ENCODE measurements at regions not wholly inside any gene's neighbourhood (a gene's known extent, or its start where the extent isn't known, plus 50 kb on each side); places are given as distances from the start of the nearest gene placed in this dataset.

DNA sequence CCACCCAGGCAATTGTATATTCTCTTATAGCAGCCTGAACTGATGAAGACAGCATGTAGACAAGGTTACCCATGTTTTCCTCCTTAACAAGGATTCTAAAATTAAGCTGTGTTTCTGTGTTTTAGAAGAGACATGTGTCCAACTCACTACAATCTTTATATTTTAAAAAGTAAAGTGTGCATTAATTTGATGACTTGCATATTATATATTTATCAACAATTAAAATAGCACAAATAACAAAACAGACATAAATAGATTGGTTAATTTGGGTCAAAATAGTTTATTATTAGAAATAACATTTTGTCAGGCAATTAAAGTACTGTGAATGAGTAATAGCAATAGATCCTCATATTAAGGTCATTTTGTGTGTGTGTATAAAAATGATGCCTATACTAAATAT lies 357.1 kb downstream of the PDGFC start:
- TF ChIP-seq EZH2phosphoT487 (IDR thresholded peaks at IDR 0.05; ENCODE audit: unreplicated experiment) (no peak), POLR2AphosphoS5 (IDR thresholded peaks at IDR 0.05; ENCODE audit: low read depth) (no peak), EZH2 (IDR thresholded peaks at IDR 0.05; ENCODE audit: low read depth, unreplicated experiment) (no peak), ZNF331 (CRISPR knock-in tag; IDR thresholded peaks at IDR 0.05; ENCODE audit: low read depth) (no peak), CREB1 (CRISPR knock-in tag; IDR thresholded peaks at IDR 0.05; ENCODE audit: low read depth) (no peak), JUNB (IDR thresholded peaks at IDR 0.05; ENCODE audit: unreplicated experiment) (no peak)
- TF ChIP-seq, protein P1, sequence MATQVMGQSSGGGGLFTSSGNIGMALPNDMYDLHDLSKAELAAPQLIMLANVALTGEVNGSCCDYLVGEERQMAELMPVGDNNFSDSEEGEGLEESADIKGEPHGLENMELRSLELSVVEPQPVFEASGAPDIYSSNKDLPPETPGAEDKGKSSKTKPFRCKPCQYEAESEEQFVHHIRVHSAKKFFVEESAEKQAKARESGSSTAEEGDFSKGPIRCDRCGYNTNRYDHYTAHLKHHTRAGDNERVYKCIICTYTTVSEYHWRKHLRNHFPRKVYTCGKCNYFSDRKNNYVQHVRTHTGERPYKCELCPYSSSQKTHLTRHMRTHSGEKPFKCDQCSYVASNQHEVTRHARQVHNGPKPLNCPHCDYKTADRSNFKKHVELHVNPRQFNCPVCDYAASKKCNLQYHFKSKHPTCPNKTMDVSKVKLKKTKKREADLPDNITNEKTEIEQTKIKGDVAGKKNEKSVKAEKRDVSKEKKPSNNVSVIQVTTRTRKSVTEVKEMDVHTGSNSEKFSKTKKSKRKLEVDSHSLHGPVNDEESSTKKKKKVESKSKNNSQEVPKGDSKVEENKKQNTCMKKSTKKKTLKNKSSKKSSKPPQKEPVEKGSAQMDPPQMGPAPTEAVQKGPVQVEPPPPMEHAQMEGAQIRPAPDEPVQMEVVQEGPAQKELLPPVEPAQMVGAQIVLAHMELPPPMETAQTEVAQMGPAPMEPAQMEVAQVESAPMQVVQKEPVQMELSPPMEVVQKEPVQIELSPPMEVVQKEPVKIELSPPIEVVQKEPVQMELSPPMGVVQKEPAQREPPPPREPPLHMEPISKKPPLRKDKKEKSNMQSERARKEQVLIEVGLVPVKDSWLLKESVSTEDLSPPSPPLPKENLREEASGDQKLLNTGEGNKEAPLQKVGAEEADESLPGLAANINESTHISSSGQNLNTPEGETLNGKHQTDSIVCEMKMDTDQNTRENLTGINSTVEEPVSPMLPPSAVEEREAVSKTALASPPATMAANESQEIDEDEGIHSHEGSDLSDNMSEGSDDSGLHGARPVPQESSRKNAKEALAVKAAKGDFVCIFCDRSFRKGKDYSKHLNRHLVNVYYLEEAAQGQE (IDR thresholded peaks at IDR 0.05; ENCODE audit: unreplicated experiment), result no peak
- TF ChIP-seq, protein P2, sequence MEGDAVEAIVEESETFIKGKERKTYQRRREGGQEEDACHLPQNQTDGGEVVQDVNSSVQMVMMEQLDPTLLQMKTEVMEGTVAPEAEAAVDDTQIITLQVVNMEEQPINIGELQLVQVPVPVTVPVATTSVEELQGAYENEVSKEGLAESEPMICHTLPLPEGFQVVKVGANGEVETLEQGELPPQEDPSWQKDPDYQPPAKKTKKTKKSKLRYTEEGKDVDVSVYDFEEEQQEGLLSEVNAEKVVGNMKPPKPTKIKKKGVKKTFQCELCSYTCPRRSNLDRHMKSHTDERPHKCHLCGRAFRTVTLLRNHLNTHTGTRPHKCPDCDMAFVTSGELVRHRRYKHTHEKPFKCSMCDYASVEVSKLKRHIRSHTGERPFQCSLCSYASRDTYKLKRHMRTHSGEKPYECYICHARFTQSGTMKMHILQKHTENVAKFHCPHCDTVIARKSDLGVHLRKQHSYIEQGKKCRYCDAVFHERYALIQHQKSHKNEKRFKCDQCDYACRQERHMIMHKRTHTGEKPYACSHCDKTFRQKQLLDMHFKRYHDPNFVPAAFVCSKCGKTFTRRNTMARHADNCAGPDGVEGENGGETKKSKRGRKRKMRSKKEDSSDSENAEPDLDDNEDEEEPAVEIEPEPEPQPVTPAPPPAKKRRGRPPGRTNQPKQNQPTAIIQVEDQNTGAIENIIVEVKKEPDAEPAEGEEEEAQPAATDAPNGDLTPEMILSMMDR (conservative IDR thresholded peaks at IDR 0.05; ENCODE audit: low read depth in 2 of 2), result no peak
- TF ChIP-seq, protein P3, sequence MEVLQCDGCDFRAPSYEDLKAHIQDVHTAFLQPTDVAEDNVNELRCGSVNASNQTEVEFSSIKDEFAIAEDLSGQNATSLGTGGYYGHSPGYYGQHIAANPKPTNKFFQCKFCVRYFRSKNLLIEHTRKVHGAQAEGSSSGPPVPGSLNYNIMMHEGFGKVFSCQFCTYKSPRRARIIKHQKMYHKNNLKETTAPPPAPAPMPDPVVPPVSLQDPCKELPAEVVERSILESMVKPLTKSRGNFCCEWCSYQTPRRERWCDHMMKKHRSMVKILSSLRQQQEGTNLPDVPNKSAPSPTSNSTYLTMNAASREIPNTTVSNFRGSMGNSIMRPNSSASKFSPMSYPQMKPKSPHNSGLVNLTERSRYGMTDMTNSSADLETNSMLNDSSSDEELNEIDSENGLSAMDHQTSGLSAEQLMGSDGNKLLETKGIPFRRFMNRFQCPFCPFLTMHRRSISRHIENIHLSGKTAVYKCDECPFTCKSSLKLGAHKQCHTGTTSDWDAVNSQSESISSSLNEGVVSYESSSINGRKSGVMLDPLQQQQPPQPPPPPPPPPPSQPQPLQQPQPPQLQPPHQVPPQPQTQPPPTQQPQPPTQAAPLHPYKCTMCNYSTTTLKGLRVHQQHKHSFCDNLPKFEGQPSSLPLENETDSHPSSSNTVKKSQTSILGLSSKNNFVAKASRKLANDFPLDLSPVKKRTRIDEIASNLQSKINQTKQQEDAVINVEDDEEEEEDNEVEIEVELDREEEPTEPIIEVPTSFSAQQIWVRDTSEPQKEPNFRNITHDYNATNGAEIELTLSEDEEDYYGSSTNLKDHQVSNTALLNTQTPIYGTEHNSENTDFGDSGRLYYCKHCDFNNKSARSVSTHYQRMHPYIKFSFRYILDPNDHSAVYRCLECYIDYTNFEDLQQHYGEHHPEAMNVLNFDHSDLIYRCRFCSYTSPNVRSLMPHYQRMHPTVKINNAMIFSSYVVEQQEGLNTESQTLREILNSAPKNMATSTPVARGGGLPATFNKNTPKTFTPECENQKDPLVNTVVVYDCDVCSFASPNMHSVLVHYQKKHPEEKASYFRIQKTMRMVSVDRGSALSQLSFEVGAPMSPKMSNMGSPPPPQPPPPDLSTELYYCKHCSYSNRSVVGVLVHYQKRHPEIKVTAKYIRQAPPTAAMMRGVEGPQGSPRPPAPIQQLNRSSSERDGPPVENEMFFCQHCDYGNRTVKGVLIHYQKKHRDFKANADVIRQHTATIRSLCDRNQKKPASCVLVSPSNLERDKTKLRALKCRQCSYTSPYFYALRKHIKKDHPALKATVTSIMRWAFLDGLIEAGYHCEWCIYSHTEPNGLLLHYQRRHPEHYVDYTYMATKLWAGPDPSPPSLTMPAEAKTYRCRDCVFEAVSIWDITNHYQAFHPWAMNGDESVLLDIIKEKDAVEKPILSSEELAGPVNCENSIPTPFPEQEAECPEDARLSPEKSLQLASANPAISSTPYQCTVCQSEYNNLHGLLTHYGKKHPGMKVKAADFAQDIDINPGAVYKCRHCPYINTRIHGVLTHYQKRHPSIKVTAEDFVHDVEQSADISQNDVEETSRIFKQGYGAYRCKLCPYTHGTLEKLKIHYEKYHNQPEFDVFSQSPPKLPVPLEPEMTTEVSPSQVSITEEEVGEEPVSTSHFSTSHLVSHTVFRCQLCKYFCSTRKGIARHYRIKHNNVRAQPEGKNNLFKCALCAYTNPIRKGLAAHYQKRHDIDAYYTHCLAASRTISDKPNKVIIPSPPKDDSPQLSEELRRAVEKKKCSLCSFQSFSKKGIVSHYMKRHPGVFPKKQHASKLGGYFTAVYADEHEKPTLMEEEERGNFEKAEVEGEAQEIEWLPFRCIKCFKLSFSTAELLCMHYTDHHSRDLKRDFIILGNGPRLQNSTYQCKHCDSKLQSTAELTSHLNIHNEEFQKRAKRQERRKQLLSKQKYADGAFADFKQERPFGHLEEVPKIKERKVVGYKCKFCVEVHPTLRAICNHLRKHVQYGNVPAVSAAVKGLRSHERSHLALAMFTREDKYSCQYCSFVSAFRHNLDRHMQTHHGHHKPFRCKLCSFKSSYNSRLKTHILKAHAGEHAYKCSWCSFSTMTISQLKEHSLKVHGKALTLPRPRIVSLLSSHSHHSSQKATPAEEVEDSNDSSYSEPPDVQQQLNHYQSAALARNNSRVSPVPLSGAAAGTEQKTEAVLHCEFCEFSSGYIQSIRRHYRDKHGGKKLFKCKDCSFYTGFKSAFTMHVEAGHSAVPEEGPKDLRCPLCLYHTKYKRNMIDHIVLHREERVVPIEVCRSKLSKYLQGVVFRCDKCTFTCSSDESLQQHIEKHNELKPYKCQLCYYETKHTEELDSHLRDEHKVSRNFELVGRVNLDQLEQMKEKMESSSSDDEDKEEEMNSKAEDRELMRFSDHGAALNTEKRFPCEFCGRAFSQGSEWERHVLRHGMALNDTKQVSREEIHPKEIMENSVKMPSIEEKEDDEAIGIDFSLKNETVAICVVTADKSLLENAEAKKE (CRISPR knock-in tag; IDR thresholded peaks at IDR 0.05), result no peak
- TF ChIP-seq, protein P4, sequence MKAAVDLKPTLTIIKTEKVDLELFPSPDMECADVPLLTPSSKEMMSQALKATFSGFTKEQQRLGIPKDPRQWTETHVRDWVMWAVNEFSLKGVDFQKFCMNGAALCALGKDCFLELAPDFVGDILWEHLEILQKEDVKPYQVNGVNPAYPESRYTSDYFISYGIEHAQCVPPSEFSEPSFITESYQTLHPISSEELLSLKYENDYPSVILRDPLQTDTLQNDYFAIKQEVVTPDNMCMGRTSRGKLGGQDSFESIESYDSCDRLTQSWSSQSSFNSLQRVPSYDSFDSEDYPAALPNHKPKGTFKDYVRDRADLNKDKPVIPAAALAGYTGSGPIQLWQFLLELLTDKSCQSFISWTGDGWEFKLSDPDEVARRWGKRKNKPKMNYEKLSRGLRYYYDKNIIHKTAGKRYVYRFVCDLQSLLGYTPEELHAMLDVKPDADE (IDR thresholded peaks at IDR 0.05), result no peak

All from GM23338 (cell line).